Testis (tissue), 2 donors: ENCODE measurements at regions not wholly inside any gene's neighbourhood (a gene's known extent, or its start where the extent isn't known, plus 50 kb on each side); places are given as distances from the start of the nearest gene placed in this dataset.

Experiments used
- DNase-seq: peaks from one replicate; pipeline ENCODE4 v3.0.0-alpha.2; 2019
- H3K27ac ChIP-seq, 2 donors: fragments of 200-600 bp; sonication (generic); one replicate each; pipeline ENCODE4 v1.5.1; 2019
- H3K27me3 ChIP-seq: fragments of 200-600 bp; sonication (generic); one replicate; pipeline ENCODE4 v1.5.1; 2019
- H3K36me3 ChIP-seq: fragments of 200-600 bp; sonication (generic); one replicate; pipeline ENCODE4 v1.5.1; 2017; ENCODE audit warnings: low read depth; ENCODE audit errors: missing control alignments
- H3K4me1 ChIP-seq: fragments of 200-600 bp; sonication (generic); one replicate; pipeline ENCODE4 v1.5.1; 2019
- H3K4me3 ChIP-seq, 2 donors: fragments of 200-600 bp; sonication (generic); one replicate each; pipeline ENCODE4 v1.5.1; 2017 to 2019
- H3K9me3 ChIP-seq: fragments of 200-600 bp; sonication (generic); one replicate; pipeline ENCODE4 v1.5.1; 2017
- CTCF ChIP-seq, 3 experiments: fragments of 450-650 bp in 2 of 3; fragments of 200-600 bp in 1 of 3; sonication (generic) in 1 of 3; IDR thresholded peaks; one replicate each; pipeline ENCODE4 v1.5.1; 2016 to 2019; ENCODE audit warnings: antibody characterized with exemption in 3 of 3, mild to moderate bottlenecking in 2 of 3, moderate library complexity in 1 of 3
- POLR2A ChIP-seq: fragments of 450-650 bp; IDR thresholded peaks from one replicate; pipeline ENCODE4 v1.6.1; 2017; ENCODE audit warnings: antibody characterized with exemption, mild to moderate bottlenecking, moderate library complexity
- WGBS, 2 donors: methylation state at CpG; one replicate each; pipeline ENCODE4 v1.1.5; 2018; 5-methylcytosine and 5-hydroxymethylcytosine counted together
- intact Hi-C: fragments of 100-400 bp; cut with DNase I; formaldehyde crosslinking; loops from one replicate; pipeline ENCODE4 v1.15.1; 2023; ENCODE audit warnings: low total_unique reads

GRCh38 chr5:105288946-105289345 is 1726.4 kb upstream of the NUDT12 start:
- no peak overlapping the region for H3K27ac ChIP-seq
- no peaks in the 10 kb centered on the region for H3K4me1 ChIP-seq
- TF ChIP-seq POLR2A (no peak), CTCF (IDR thresholded peaks at IDR 0.05) (no peak)
- no peaks in the 10 kb centered on the region for H3K36me3 ChIP-seq
- no peak for DNase-seq
- H3K9me3 ChIP-seq: no peaks in the 10 kb centered on the region
- intact Hi-C loops: no loop called here
- no peaks in the 10 kb centered on the region for H3K27me3 ChIP-seq
- H3K4me3 ChIP-seq: no peak overlapping the region

GRCh38 chr5:105283134-105283533 is 1720.5 kb upstream of the NUDT12 start:
- no peak overlapping the region for H3K4me3 ChIP-seq
- H3K36me3 ChIP-seq: no peaks in the 10 kb centered on the region
- H3K27me3 ChIP-seq: no peaks in the 10 kb centered on the region
- no peaks in the 10 kb centered on the region for H3K9me3 ChIP-seq
- no peak for DNase-seq
- intact Hi-C loops: no loop called here
- TF ChIP-seq CTCF (IDR thresholded peaks at IDR 0.05): no peak
- TF ChIP-seq POLR2A: no peak
- H3K27ac ChIP-seq: no peak overlapping the region
- H3K4me1 ChIP-seq: no peaks in the 10 kb centered on the region

- Histone ChIP-seq H3K9me3 (no peaks in the 10 kb centered on the region), H3K27ac (no peak overlapping the region), H3K36me3 (no peaks in the 10 kb centered on the region), H3K4me3 (no peak overlapping the region), H3K27me3 (no peaks in the 10 kb centered on the region), H3K4me1 (no peaks in the 10 kb centered on the region)
- TF ChIP-seq POLR2A (no peak), CTCF (IDR thresholded peaks at IDR 0.05) (no peak)
- 87 to 90% methylated on average over 1 of the region's 1 CpG for WGBS, 2 donors
- intact Hi-C loops: no loop called here
- DNase-seq: no peak
Measured at GRCh38 chr5:105274079-105274478, 1711.5 kb upstream of the NUDT12 start.

- intact Hi-C loops: no loop called here
- TF ChIP-seq CTCF (IDR thresholded peaks at IDR 0.05) (no peak), POLR2A (no peak)
- Histone ChIP-seq H3K36me3 (no peaks in the 10 kb centered on the region), H3K27ac (no peak overlapping the region), H3K27me3 (no peaks in the 10 kb centered on the region), H3K4me3 (no peak overlapping the region), H3K9me3 (no peaks in the 10 kb centered on the region), H3K4me1 (no peaks in the 10 kb centered on the region)
- 79 to 85% methylated on average over 1 of the region's 1 CpG for whole genome bisulfite sequencing, 2 donors
- DNase-seq: no peak
Measured at GRCh38 chr5:105263515-105263914, 1700.9 kb upstream of the NUDT12 start.

GRCh38 chr5:105259581-105260217 is 1697.1 kb upstream of the NUDT12 start:
- intact Hi-C loops: no loop called here
- Histone ChIP-seq H3K4me1 (no peaks in the 10 kb centered on the region), H3K27me3 (no peaks in the 10 kb centered on the region), H3K27ac (no peak overlapping the region), H3K4me3 (no peak overlapping the region), H3K36me3 (no peaks in the 10 kb centered on the region), H3K9me3 (no peaks in the 10 kb centered on the region)
- DNase-seq: no peak
- TF ChIP-seq CTCF (IDR thresholded peaks at IDR 0.05) (no peak), POLR2A (no peak)
- WGBS, 2 donors: 76 to 84% methylated on average over 5 of the region's 5 CpGs
